ENCODE measurements at regions not wholly inside any gene's neighbourhood (a gene's known extent, or its start where the extent isn't known, plus 50 kb on each side); places are given as distances from the start of the nearest gene placed in this dataset.
"Not testable (repeated sequence)": the region's sequence is repeated elsewhere in the genome, so short reads cannot be mapped to it uniquely, and the experiment has no call there.

DNA sequence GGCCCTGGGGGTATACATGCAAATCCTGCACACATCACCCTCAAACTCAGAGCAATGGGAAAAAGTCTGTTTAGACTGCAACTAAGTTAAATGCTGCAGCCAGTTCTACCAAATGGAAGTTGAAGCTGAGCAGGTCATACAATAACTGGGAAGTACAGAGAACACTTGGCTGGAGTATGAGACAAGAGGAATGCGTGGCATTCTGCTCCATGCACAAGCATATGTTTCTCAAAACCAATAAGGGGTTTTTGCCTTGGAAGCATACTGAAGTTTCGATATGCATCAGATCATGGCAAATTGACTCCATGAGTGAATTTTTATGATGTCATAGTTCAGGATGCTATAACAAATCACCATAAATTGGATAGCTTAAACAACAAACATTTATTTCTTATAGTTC is 193.8 kb downstream of the COL12A1 start:
- in situ Hi-C loops (cut with HindIII; ENCODE audit: low sequenced_read_pairs): no loop called here
- DNase-seq (ENCODE audit: low read depth): no peak
- no peak overlapping the region for H3K4me3 ChIP-seq (ENCODE audit: low read depth, low read length)
- TF ChIP-seq, protein P1, sequence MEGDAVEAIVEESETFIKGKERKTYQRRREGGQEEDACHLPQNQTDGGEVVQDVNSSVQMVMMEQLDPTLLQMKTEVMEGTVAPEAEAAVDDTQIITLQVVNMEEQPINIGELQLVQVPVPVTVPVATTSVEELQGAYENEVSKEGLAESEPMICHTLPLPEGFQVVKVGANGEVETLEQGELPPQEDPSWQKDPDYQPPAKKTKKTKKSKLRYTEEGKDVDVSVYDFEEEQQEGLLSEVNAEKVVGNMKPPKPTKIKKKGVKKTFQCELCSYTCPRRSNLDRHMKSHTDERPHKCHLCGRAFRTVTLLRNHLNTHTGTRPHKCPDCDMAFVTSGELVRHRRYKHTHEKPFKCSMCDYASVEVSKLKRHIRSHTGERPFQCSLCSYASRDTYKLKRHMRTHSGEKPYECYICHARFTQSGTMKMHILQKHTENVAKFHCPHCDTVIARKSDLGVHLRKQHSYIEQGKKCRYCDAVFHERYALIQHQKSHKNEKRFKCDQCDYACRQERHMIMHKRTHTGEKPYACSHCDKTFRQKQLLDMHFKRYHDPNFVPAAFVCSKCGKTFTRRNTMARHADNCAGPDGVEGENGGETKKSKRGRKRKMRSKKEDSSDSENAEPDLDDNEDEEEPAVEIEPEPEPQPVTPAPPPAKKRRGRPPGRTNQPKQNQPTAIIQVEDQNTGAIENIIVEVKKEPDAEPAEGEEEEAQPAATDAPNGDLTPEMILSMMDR (IDR thresholded peaks at IDR 0.05; ENCODE audit: low read depth, low read length, missing control alignments): no peak

DNA sequence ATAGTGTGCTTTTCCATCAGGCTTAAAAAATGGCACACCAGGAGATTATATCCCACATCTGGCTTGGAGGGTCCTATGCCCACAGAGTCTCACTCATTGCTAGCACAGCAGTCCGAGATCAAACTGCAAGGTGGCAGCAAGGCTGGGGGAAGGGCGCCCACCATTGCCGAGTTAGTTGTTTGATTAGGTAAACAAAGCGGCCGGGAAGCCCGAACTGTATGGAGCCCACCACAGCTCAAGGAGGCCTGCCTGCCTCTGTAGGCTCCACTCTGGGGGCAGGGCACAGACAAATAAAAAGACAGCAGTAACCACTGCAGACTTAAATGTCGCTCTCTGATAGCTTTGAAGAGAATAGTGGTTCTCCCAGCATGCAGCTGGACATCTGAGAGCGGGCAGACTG is 201.9 kb downstream of the COL12A1 start:
- DNase-seq (ENCODE audit: low read depth); H3K4me3 ChIP-seq (ENCODE audit: low read depth, low read length); in situ Hi-C loops (cut with HindIII; ENCODE audit: low sequenced_read_pairs): not testable (repeated sequence)

DNA sequence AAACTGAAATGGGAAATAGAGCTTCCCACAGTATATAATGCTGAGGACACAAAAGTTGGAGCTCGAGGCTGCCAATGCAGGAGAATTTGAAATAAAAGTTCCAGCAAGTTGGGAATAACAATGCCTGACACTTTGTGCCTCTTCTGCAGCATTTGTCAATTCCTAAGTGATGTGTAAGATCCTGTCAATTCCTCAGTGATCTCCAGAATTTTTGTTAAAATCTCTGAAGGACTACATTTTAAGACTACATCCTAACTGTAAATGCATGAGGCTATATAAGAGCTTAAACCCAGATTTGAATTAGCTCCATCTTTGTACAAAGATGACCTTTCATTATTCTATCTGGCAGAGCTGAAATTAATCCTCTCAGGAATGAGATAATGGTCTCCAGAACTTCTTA is 208.2 kb downstream of the COL12A1 start:
- in situ Hi-C loops (cut with HindIII; ENCODE audit: low sequenced_read_pairs): no loop called here
- H3K4me3 ChIP-seq (ENCODE audit: low read depth, low read length): no peak overlapping the region
- no peak for DNase-seq (ENCODE audit: low read depth)
- TF ChIP-seq, protein P1 (IDR thresholded peaks at IDR 0.05; ENCODE audit: low read depth, low read length, missing control alignments): no peak

DNA sequence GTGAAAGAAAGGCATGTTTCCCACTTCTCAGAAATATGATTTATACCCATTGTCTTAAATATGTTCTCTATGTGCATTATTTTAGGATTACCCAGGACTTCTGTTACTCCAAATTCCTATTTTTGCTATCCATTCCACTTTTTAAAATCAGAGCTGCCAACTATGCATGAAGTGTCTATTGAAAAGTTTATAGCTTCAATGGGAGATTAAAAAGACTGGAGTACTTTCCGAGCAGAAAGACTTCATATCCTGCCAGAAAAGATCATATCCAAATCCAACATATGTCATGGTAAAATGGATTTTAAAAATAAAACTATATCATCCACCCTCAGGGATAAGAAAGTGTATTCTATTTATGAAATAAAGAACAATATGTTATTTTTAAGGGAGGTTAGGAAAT is 212.7 kb downstream of the COL12A1 start:
- TF ChIP-seq, protein P1 (IDR thresholded peaks at IDR 0.05; ENCODE audit: low read depth, low read length, missing control alignments): no peak

DNA sequence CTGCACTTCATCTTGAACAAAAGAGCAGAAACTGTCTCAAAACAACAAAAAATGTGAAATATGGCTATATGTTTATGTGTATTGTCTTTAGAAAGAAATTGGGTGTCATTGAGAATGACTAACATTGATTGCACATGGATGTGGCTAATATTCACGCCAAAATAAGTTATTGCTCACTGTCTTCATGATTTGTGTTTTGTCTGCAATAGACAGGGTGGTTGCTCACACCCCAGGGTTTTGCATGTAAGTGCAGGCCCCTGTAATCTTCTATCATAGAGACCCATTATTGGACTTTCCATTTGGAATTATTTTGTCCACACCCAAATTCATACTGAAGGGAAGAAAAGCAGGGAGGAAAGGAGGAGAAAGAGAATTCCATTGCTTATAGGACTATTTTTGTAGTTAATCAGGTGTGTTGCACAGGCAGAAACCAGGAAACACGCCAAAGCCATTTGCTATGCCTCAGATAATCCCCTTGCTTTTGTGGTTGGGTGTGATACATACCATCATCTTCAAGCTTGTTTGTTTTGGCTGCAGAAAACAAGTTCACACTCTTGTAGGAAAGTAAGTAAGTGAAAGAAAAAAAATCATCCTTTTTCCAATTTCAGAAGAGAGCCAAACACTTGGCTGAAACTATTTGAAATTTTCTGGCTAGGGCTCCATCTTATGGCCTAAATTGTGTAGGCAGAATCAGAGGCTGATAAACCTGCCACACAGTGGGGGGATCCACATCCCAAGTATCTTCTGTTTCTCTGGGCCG is 214.1 kb downstream of the COL12A1 start:
- peak; percentile 85 for DNase-seq (ENCODE audit: low read depth)
- TF ChIP-seq, protein P1 (IDR thresholded peaks at IDR 0.05; ENCODE audit: low read depth, low read length, missing control alignments): peak; percentile 56
- in situ Hi-C loops (cut with HindIII; ENCODE audit: low sequenced_read_pairs): no loop called here
- H3K4me3 ChIP-seq (ENCODE audit: low read depth, low read length): no peak overlapping the region

More for the DNA sequence above, 212.7 kb downstream of the COL12A1 start:
- DNase-seq (ENCODE audit: low read depth): no peak
- no peak overlapping the region for H3K4me3 ChIP-seq (ENCODE audit: low read depth, low read length)
- in situ Hi-C loops (cut with HindIII; ENCODE audit: low sequenced_read_pairs): no loop called here

DNA sequence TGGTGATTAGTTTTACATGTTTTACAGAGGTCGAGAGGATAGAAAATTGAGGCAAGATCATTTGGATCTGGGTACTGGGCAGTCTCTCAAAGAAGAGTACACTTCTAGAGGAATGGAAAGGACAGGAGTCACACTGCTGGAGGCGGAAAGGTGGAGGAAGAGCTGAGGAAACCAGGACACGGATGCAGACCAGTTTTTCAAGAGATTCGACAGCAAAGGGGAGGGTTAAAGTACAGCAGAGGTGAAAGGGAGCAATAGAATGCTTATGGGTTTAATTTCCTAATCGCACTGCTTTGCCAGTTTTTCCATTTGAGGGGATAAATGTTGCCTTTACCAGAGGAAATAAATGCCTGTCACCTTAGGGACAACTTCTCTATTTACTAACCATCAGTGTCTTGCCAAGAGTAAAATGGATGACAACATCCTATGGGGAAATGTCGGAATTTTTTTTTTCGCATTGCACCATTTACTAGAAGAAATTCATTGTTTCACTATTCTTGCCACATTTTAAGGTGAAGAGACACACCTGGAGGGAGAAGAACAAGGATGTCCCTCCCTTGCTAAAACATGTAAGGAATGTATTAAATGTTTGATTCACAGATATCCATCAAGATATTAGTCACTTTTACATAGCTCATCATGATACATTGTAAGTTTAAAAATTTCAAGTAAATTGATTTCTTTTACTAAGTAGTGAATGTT is 226.6 kb downstream of the COL12A1 start:
- TF ChIP-seq, protein P1 (IDR thresholded peaks at IDR 0.05; ENCODE audit: low read depth, low read length, missing control alignments): no peak
- in situ Hi-C loops (cut with HindIII; ENCODE audit: low sequenced_read_pairs): no loop called here
- H3K4me3 ChIP-seq (ENCODE audit: low read depth, low read length): no peak overlapping the region
- no peak for DNase-seq (ENCODE audit: low read depth)

DNA sequence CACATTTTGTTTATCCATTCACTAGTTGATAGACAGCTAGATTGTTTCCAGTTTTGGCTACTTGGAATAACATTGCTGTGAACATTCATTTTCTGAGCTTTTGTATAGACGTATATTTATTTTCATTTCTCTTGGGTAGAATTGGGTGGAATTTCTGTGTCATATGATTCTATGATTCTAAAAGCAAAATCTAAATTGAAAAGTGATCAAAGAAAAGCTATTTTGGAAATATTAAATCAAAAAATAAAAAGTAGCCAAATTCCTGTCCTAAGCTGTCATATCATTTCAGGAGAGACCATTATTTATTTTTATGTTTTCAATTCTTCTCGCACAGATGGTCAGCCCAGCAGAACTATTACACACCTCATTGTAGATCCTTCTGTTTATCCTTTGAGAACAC is 229.2 kb downstream of the COL12A1 start:
- no peak overlapping the region for H3K4me3 ChIP-seq (ENCODE audit: low read depth, low read length)
- in situ Hi-C loops (cut with HindIII; ENCODE audit: low sequenced_read_pairs): no loop called here
- TF ChIP-seq, protein P1 (IDR thresholded peaks at IDR 0.05; ENCODE audit: low read depth, low read length, missing control alignments): no peak
- DNase-seq (ENCODE audit: low read depth): no peak
